H1 (cell line): ENCODE measurements at regions not wholly inside any gene's neighbourhood (a gene's known extent, or its start where the extent isn't known, plus 50 kb on each side); places are given as distances from the start of the nearest gene placed in this dataset.

Source experiments
- CTCF ChIA-PET: fragments of 300-600 bp; sonication (Branson Sonifier 250); formaldehyde crosslinking; loops from one replicate; lab custom pipeline; 2021; ENCODE audit not compliant: partially characterized antibody; lab: Charles Lee
- POLR2A ChIA-PET: fragments of 300-600 bp; sonication (Branson Sonifier 250); formaldehyde crosslinking; loops from one replicate; lab custom pipeline; 2021; ENCODE audit warnings: inconsistent platforms; ENCODE audit not compliant: partially characterized antibody; lab: Charles Lee
- DNase-seq, 2 experiments: peaks; one replicate each; pipeline versions ENCODE4 v3.0.0 to v3.0.0-alpha.2; 2010 to 2022; ENCODE audit warnings: low spot score in 2 of 2, low read depth in 1 of 2, mixed read lengths in 1 of 2
- FAIRE-seq: peaks from 2 replicates; lab custom pipeline; 2011; peaks lifted over from hg19 to GRCh38; lab: Jason Lieb, UNC
- H2AFZ ChIP-seq: 2 replicates; pipeline ENCODE4 v1.8.1; 2012; ENCODE audit warnings: low read length, inconsistent platforms
- H2AK5ac ChIP-seq: 2 replicates; pipeline ENCODE4 v1.6.1; 2013; ENCODE audit warnings: low read depth, low read length
- H2BK120ac ChIP-seq: replicated peaks from 2 replicates; pipeline ENCODE3; 2013; ENCODE audit warnings: low read depth, low read length, inconsistent platforms
- H2BK12ac ChIP-seq: 2 replicates; pipeline ENCODE4 v1.6.1; 2013; ENCODE audit warnings: low read depth, low read length
- H2BK15ac ChIP-seq: 2 replicates; pipeline ENCODE4 v1.6.1; 2013; ENCODE audit warnings: low read length
- H2BK20ac ChIP-seq: 2 replicates; pipeline ENCODE4 v1.6.1; 2013; ENCODE audit warnings: low read length
- H2BK5ac ChIP-seq: 2 replicates; pipeline ENCODE4 v1.6.1; 2013; ENCODE audit warnings: low read depth, low read length
- H3K14ac ChIP-seq: 2 replicates; pipeline ENCODE4 v1.6.1; 2013; ENCODE audit warnings: inconsistent platforms; ENCODE audit not compliant: insufficient read length
- H3K18ac ChIP-seq: 2 replicates; pipeline ENCODE4 v1.6.1; 2013; ENCODE audit warnings: low read length; ENCODE audit errors: extremely low read depth
- H3K23ac ChIP-seq: 2 replicates; pipeline ENCODE4 v1.6.1; 2013; ENCODE audit warnings: inconsistent platforms; ENCODE audit not compliant: insufficient read length
- H3K23me2 ChIP-seq: 2 replicates; pipeline ENCODE4 v1.6.1; 2013; ENCODE audit warnings: low read depth, low read length
- H3K27ac ChIP-seq: 2 replicates; pipeline ENCODE4 v1.6.1; 2011; ENCODE audit warnings: low read depth, low read length, inconsistent platforms
- H3K27me3 ChIP-seq, 4 experiments: replicated peaks in 1 of 4; 1 replicate in 1 of 4; 2 replicates in 3 of 4; pipeline versions ENCODE4 v1.6.1 to v1.8.1; 2011 to 2013; ENCODE audit warnings: low read length in 3 of 4, mild to moderate bottlenecking in 3 of 4, inconsistent platforms in 2 of 4, mixed read lengths in 2 of 4, moderate library complexity in 1 of 4; ENCODE audit not compliant: control insufficient read depth in 3 of 4, insufficient read depth in 3 of 4; ENCODE audit errors: extremely low read depth in 1 of 4
- H3K36me3 ChIP-seq, 4 experiments: 2 replicates each; pipeline versions ENCODE4 v1.6.1 to v1.8.1; 2011 to 2013; ENCODE audit warnings: mild to moderate bottlenecking in 4 of 4, low read length in 3 of 4, moderate library complexity in 2 of 4, control low read depth in 1 of 4, inconsistent platforms in 1 of 4; ENCODE audit not compliant: insufficient read depth in 4 of 4, control insufficient read depth in 2 of 4
- H3K4ac ChIP-seq: replicated peaks from 2 replicates; pipeline ENCODE3; 2013; ENCODE audit warnings: low read length, low read depth, mixed read lengths, inconsistent platforms; ENCODE audit not compliant: insufficient read length
- H3K4me1 ChIP-seq, 4 experiments: replicated peaks in 1 of 4; 1 replicate in 1 of 4; 2 replicates in 3 of 4; pipeline versions ENCODE4 v1.6.1 to v1.8.1; 2011 to 2013; ENCODE audit warnings: low read length in 3 of 4, inconsistent platforms in 2 of 4, mixed read lengths in 1 of 4; ENCODE audit not compliant: insufficient read depth in 4 of 4, control insufficient read depth in 3 of 4
- H3K4me2 ChIP-seq, 2 experiments: 2 replicates each; pipeline versions ENCODE4 v1.6.1 to v1.8.1; 2011 to 2013; ENCODE audit warnings: low read depth in 2 of 2, low read length in 2 of 2, control low read depth in 1 of 2, inconsistent platforms in 1 of 2, mild to moderate bottlenecking in 1 of 2; ENCODE audit not compliant: insufficient read depth in 1 of 2
- H3K4me3 ChIP-seq, 4 experiments: fragments of 200-600, 300-600 bp in 1 of 4; sonication (generic), shearing (Covaris generic), sonication (Bioruptor Twin) in 1 of 4; 2 replicates each; pipeline versions ENCODE4 v1.5.1 to v1.8.1; 2011 to 2016; ENCODE audit warnings: low read length in 4 of 4, low read depth in 3 of 4, control low read depth in 2 of 4, inconsistent platforms in 2 of 4, mild to moderate bottlenecking in 2 of 4, mixed read lengths in 1 of 4, moderate library complexity in 1 of 4; ENCODE audit not compliant: insufficient read depth in 2 of 4; ENCODE audit errors: extremely low read depth in 1 of 4
- H3K56ac ChIP-seq: replicated peaks from 2 replicates; pipeline ENCODE3; 2013; ENCODE audit warnings: low read depth, mild to moderate bottlenecking, mixed read lengths, low read length, inconsistent platforms; ENCODE audit not compliant: insufficient read length
- H3K79me1 ChIP-seq: 2 replicates; pipeline ENCODE4 v1.6.1; 2013; ENCODE audit warnings: low read depth, low read length, control low read depth
- H3K79me2 ChIP-seq, 2 experiments: 2 replicates each; pipeline versions ENCODE4 v1.6.1 to v1.8.1; 2012 to 2013; ENCODE audit warnings: low read length in 2 of 2, mild to moderate bottlenecking in 2 of 2, inconsistent platforms in 1 of 2; ENCODE audit not compliant: insufficient read depth in 2 of 2, control insufficient read depth in 1 of 2
- H3K9ac ChIP-seq, 4 experiments: replicated peaks in 1 of 4; 1 replicate in 1 of 4; 2 replicates in 3 of 4; pipeline versions ENCODE4 v1.6.1 to v1.8.1; 2011 to 2013; ENCODE audit warnings: low read depth in 3 of 4, low read length in 3 of 4, control low read depth in 2 of 4, mild to moderate bottlenecking in 2 of 4, moderate library complexity in 2 of 4, inconsistent platforms in 1 of 4; ENCODE audit errors: extremely low read depth in 1 of 4
- H3K9me3 ChIP-seq, 2 experiments: 2 replicates each; pipeline versions ENCODE4 v1.6.1 to v1.8.1; 2012 to 2013; ENCODE audit warnings: mild to moderate bottlenecking in 2 of 2, moderate library complexity in 2 of 2, control low read depth in 1 of 2, inconsistent platforms in 1 of 2, low read depth in 1 of 2, low read length in 1 of 2, mixed read lengths in 1 of 2; ENCODE audit not compliant: insufficient read depth in 2 of 2
- H4K20me1 ChIP-seq, 2 experiments: replicated peaks in 1 of 2; 2 replicates each; pipeline versions ENCODE3 to v1.8.1; 2011 to 2013; ENCODE audit warnings: inconsistent platforms in 2 of 2, low read length in 2 of 2, mild to moderate bottlenecking in 1 of 2; ENCODE audit not compliant: insufficient read depth in 2 of 2, control insufficient read depth in 1 of 2
- H4K5ac ChIP-seq: 2 replicates; pipeline ENCODE4 v1.6.1; 2013; ENCODE audit warnings: low read length, low read depth, mixed read lengths, inconsistent platforms; ENCODE audit not compliant: insufficient read length
- H4K8ac ChIP-seq: 2 replicates; pipeline ENCODE4 v1.8.0; 2013; ENCODE audit warnings: mild to moderate bottlenecking, moderate library complexity, low read length, inconsistent platforms; ENCODE audit not compliant: insufficient read depth; ENCODE audit errors: extremely low read depth
- H4K91ac ChIP-seq: replicated peaks from 2 replicates; pipeline ENCODE3; 2013; ENCODE audit warnings: low read length, mixed read lengths, inconsistent platforms; ENCODE audit not compliant: insufficient read length
- BACH1 ChIP-seq: IDR thresholded peaks from 2 replicates; pipeline ENCODE4 v1.6.1; 2012; ENCODE audit warnings: low read length, improper control_type of control experiment
- BRCA1 ChIP-seq: IDR thresholded peaks from 2 replicates; pipeline ENCODE4 v1.6.1; 2012; ENCODE audit warnings: low read depth, low read length, improper control_type of control experiment
- E2F6 ChIP-seq: IDR thresholded peaks from 2 replicates; pipeline ENCODE4 v1.6.1; 2012; ENCODE audit warnings: inconsistent platforms
- POU5F1 ChIP-seq: IDR thresholded peaks from 2 replicates; pipeline ENCODE4 v1.6.1; 2011; ENCODE audit warnings: low read depth, mild to moderate bottlenecking, low read length, moderate library complexity
- SIRT6 ChIP-seq: IDR thresholded peaks from one replicate; pipeline ENCODE4 v1.7.1; 2012; ENCODE audit warnings: low read length, inconsistent platforms
- SIX5 ChIP-seq: IDR thresholded peaks from 2 replicates; pipeline ENCODE4 v1.6.1; 2011; ENCODE audit warnings: mild to moderate bottlenecking, low read depth, low read length
- SRF ChIP-seq: IDR thresholded peaks from 2 replicates; pipeline ENCODE4 v1.6.1; 2011; ENCODE audit warnings: mild to moderate bottlenecking, low read depth, low read length, moderate library complexity
- WGBS, 2 experiments: shearing (Covaris generic) in 1 of 2; methylation state at CpG; one replicate each; pipeline versions ENCODE4 v1.1.6 to v1.1.7; 2013 to 2015; ENCODE audit warnings: low lambda C conversion rate in 2 of 2, mixed read lengths in 2 of 2, inconsistent platforms in 1 of 2, low coverage in 1 of 2, missing lambda C conversion rate in 1 of 2; ENCODE audit not compliant: insufficient replicate concordance in 2 of 2, insufficient coverage in 1 of 2, insufficient read length in 1 of 2; ENCODE audit errors: extremely low coverage in 1 of 2, missing lambda C conversion rate in 1 of 2; 5-methylcytosine and 5-hydroxymethylcytosine counted together

GRCh38 chr6:14458669-14459266 is 341.2 kb downstream of the CD83 start:
- Histone ChIP-seq H3K18ac (no peak overlapping the region), H3K36me3 (no peaks in the 10 kb centered on the region), H2BK5ac (no peak overlapping the region), H4K91ac (no peak overlapping the region), H2AK5ac (no peak overlapping the region), H4K20me1 (no peaks in the 10 kb centered on the region), H3K27ac (no peak overlapping the region), H4K5ac (no peak overlapping the region), H2AFZ (no peak overlapping the region), H3K9me3 (peaks cover 0 to 6% of the 10 kb centered on the region in 2 experiments; a peak in 1 of 4 replicates), H3K23me2 (no peaks in the 10 kb centered on the region), H3K79me1 (no peaks in the 10 kb centered on the region), H3K14ac (no peak overlapping the region), H3K4me1 (peaks cover 0 to under 1% (median 0%) of the 10 kb centered on the region in 4 experiments; a peak in 1 of 7 replicates), H2BK20ac (no peak overlapping the region), H3K4me2 (no peak overlapping the region), H3K56ac (no peak overlapping the region), H3K4me3 (no peak overlapping the region), H4K8ac (no peak overlapping the region), H3K4ac (no peak overlapping the region), H2BK12ac (no peak overlapping the region), H3K79me2 (no peaks in the 10 kb centered on the region), H2BK120ac (no peak overlapping the region), H3K9ac (no peak overlapping the region), H2BK15ac (no peak overlapping the region), H3K27me3 (no peaks in the 10 kb centered on the region), H3K23ac (no peak overlapping the region)
- DNase-seq, result no peak
- TF ChIP-seq E2F6, result no peak
- no peak for TF ChIP-seq SIX5
- TF ChIP-seq SRF, result no peak
- no peak for TF ChIP-seq SIRT6
- TF ChIP-seq BRCA1, result no peak
- TF ChIP-seq BACH1, result no peak
- TF ChIP-seq POU5F1, result no peak
- CTCF ChIA-PET, result no interaction called here
- FAIRE-seq, result no peak
- POLR2A ChIA-PET, result no interaction called here
- 95% methylated on average over 5 of the region's 5 CpGs; no CpG with 5 or more reads in 1 of the 2 experiments for WGBS, 2 experiments
